GM19372 (cell line): ENCODE measurements at regions not wholly inside any gene's neighbourhood (a gene's known extent, or its start where the extent isn't known, plus 50 kb on each side); places are given as distances from the start of the nearest gene placed in this dataset.

ENCODE experiments used
- ATAC-seq: cut with Tn5 transposase; IDR thresholded peaks from one replicate; pipeline ENCODE4 v1.9.1; 2021; ENCODE audit warnings: mild to moderate bottlenecking, low read depth, moderate library complexity; ENCODE audit not compliant: unreplicated experiment

- ATAC-seq = no peak
Observed at GRCh38 chr4:165610679-165611437, 232.1 kb downstream of the CPE start.

GRCh38 chr4:165612936-165613335 is 234.1 kb downstream of the CPE start:
- peak; percentile 49 for ATAC-seq

GRCh38 chr4:165613581-165613980 is 234.8 kb downstream of the CPE start:
- no peak for ATAC-seq

GRCh38 chr4:165620913-165621312 is 242.1 kb downstream of the CPE start:
- no peak for ATAC-seq

GRCh38 chr4:165621983-165622382 is 243.2 kb downstream of the CPE start:
- no peak for ATAC-seq

- no peak for ATAC-seq
Observed at GRCh38 chr4:165625281-165625680, 246.5 kb downstream of the CPE start.

GRCh38 chr4:165626316-165626715 is 246.7 kb upstream of the TLL1 start:
- ATAC-seq = no peak

- no peak for ATAC-seq
Observed at GRCh38 chr4:165627128-165627527, 245.9 kb upstream of the TLL1 start.

- ATAC-seq = no peak
Observed at GRCh38 chr4:165627548-165627947, 245.5 kb upstream of the TLL1 start.

- no peak for ATAC-seq
Observed at GRCh38 chr4:165628572-165628971, 244.5 kb upstream of the TLL1 start.

- no peak for ATAC-seq
Observed at GRCh38 chr4:165630671-165631070, 242.4 kb upstream of the TLL1 start.

- ATAC-seq = no peak
Observed at GRCh38 chr4:165631208-165631894, 241.7 kb upstream of the TLL1 start.

GRCh38 chr4:165631912-165632311 is 241.1 kb upstream of the TLL1 start:
- ATAC-seq = no peak

GRCh38 chr4:165634766-165635165 is 238.3 kb upstream of the TLL1 start:
- no peak for ATAC-seq

GRCh38 chr4:165635381-165635780 is 237.7 kb upstream of the TLL1 start:
- ATAC-seq = no peak

GRCh38 chr4:165635951-165636350 is 237.1 kb upstream of the TLL1 start:
- no peak for ATAC-seq

- no peak for ATAC-seq
Observed at GRCh38 chr4:165651901-165652300, 221.1 kb upstream of the TLL1 start.

- ATAC-seq = no peak
Observed at GRCh38 chr4:165654556-165654955, 218.5 kb upstream of the TLL1 start.

- ATAC-seq = no peak
Observed at GRCh38 chr4:165656399-165656798, 216.6 kb upstream of the TLL1 start.

- no peak for ATAC-seq
Observed at GRCh38 chr4:165656829-165657490, 216.1 kb upstream of the TLL1 start.

GRCh38 chr4:165662341-165662740 is 210.7 kb upstream of the TLL1 start:
- ATAC-seq = no peak

GRCh38 chr4:165663411-165663810 is 209.6 kb upstream of the TLL1 start:
- ATAC-seq = no peak
